GM10248 (cell line): ENCODE measurements at regions not wholly inside any gene's neighbourhood (a gene's known extent, or its start where the extent isn't known, plus 50 kb on each side); places are given as distances from the start of the nearest gene placed in this dataset.

Experiments
- CTCF ChIA-PET: fragments of 300-600 bp; sonication (Branson Sonifier 250); formaldehyde crosslinking; extraction: SDS; loops from one replicate; lab custom pipeline; 2021; ENCODE audit warnings: antibody characterized with exemption; lab: Yijun Ruan, JAX
- POLR2A ChIA-PET: fragments of 350-650 bp; sonication (Branson Sonifier 250); formaldehyde crosslinking; extraction: SDS; loops from one replicate; lab custom pipeline; 2020; ENCODE audit warnings: antibody characterized with exemption; lab: Yijun Ruan, JAX
- DNase-seq: peaks from one replicate; pipeline ENCODE4 v3.0.0; 2012; ENCODE audit errors: extremely low spot score
- CTCF ChIP-seq: IDR thresholded peaks from 2 replicates; pipeline ENCODE4 v1.5.1; 2012; ENCODE audit warnings: mild to moderate bottlenecking, low read depth; ENCODE audit errors: extremely low read depth, missing control alignments, control extremely low read depth

GRCh38 chr4:14303856-14304255, 676.3 kb upstream of the BOD1L1 start:
- ChIA-PET POLR2A (no interaction called here), CTCF (interaction anchor here (0.8 kb wide), 1 partner anchor 8 kb away, joined by 3 read pairs; no protein-coding TSS in a partner anchor)
- TF ChIP-seq CTCF, result no peak
- DNase-seq, result no peak

GRCh38 chr4:14308229-14308651, 680.7 kb upstream of the BOD1L1 start:
- TF ChIP-seq CTCF, result no peak
- ChIA-PET POLR2A (no interaction called here), CTCF (no interaction called here)
- no peak for DNase-seq

- DNase-seq, result no peak
These were observed 681.9 kb upstream of the BOD1L1 start for GRCh38 chr4:14309431-14309830.

GRCh38 chr4:14313757-14314156, 686.2 kb upstream of the BOD1L1 start:
- ChIA-PET CTCF (interaction anchor here (2.2 kb wide), 1 partner anchor 11 kb away, joined by 6 read pairs; no protein-coding TSS in a partner anchor), POLR2A (no interaction called here)
- DNase-seq, result no peak
- TF ChIP-seq CTCF, result no peak

More at GRCh38 chr4:14309431-14309830, 681.9 kb upstream of the BOD1L1 start:
- no peak for TF ChIP-seq CTCF
- CTCF ChIA-PET, result no interaction called here
- POLR2A ChIA-PET, result no interaction called here

- no peak for TF ChIP-seq CTCF
- ChIA-PET CTCF (no interaction called here), POLR2A (no interaction called here)
- DNase-seq, result no peak
These were observed 687.2 kb upstream of the CPEB2 start for GRCh38 chr4:14315129-14315528.

- CTCF ChIA-PET, result interaction anchor here (1.2 to 1.9 kb wide), 2 partner anchors 12 to 152 kb away, joined by 3 to 4 read pairs; no protein-coding TSS in a partner anchor
- POLR2A ChIA-PET, result no interaction called here
- DNase-seq, result no peak
- no peak for TF ChIP-seq CTCF
These were observed 684.9 kb upstream of the CPEB2 start for GRCh38 chr4:14317351-14317750.
